ENCODE measurements at regions not wholly inside any gene's neighbourhood (a gene's known extent, or its start where the extent isn't known, plus 50 kb on each side); places are given as distances from the start of the nearest gene placed in this dataset.

GRCh38 chr2:72062336-72062735 is 85.3 kb downstream of the CYP26B1 start:
- no peak overlapping the region for H3K4me2 ChIP-seq
- no peaks in the 10 kb centered on the region for H3K27me3 ChIP-seq (ENCODE audit: insufficient read depth, low read depth)
- H3K9me3 ChIP-seq (ENCODE audit: insufficient read depth, low read depth): no peaks in the 10 kb centered on the region
- ChIA-PET CTCF (no interaction called here), POLR2A (ENCODE audit: unreplicated experiment) (no interaction called here)
- no peak overlapping the region for H3K27ac ChIP-seq
- no peak overlapping the region for H2AFZ ChIP-seq
- H3K4me1 ChIP-seq (replicated peaks; ENCODE audit: insufficient read depth): no peaks in the 10 kb centered on the region
- no peak for DNase-seq
- H3K9me2 ChIP-seq (ENCODE audit: insufficient read depth): no peaks in the 10 kb centered on the region
- intact Hi-C loops (cut with micrococcal nuclease; ENCODE audit: unreplicated experiment): no loop called here
- BruUV-seq (replicated peaks): no TSS peak
- no peaks in the 10 kb centered on the region for H3K36me3 ChIP-seq (ENCODE audit: low read depth)
- H4K20me1 ChIP-seq (ENCODE audit: insufficient read depth): no peaks in the 10 kb centered on the region
- H3K4me3 ChIP-seq: no peak overlapping the region
- no peaks in the 10 kb centered on the region for H3F3A ChIP-seq (ENCODE audit: insufficient read depth, low read depth)
- no peaks in the 10 kb centered on the region for H3K79me2 ChIP-seq (ENCODE audit: low read depth)
- TF ChIP-seq EZH2 (IDR thresholded peaks at IDR 0.05; ENCODE audit: low read depth) (no peak), CTCF (conservative IDR thresholded peaks at IDR 0.05) (no peak)

- no peaks in the 10 kb centered on the region for H3K27me3 ChIP-seq (ENCODE audit: insufficient read depth, low read depth)
- no peaks in the 10 kb centered on the region for H3K79me2 ChIP-seq (ENCODE audit: low read depth)
- intact Hi-C loops (cut with micrococcal nuclease; ENCODE audit: unreplicated experiment): no loop called here
- no peaks in the 10 kb centered on the region for H3K4me1 ChIP-seq (replicated peaks; ENCODE audit: insufficient read depth)
- TF ChIP-seq CTCF (conservative IDR thresholded peaks at IDR 0.05) (no peak), EZH2 (IDR thresholded peaks at IDR 0.05; ENCODE audit: low read depth) (no peak)
- CTCF ChIA-PET: no interaction called here
- H3K9me2 ChIP-seq (ENCODE audit: insufficient read depth): no peaks in the 10 kb centered on the region; the same call in 1 of the 2 replicates
- H3K27ac ChIP-seq: no peak overlapping the region
- H3K4me3 ChIP-seq: no peak overlapping the region
- no peaks in the 10 kb centered on the region for H3K9me3 ChIP-seq (ENCODE audit: insufficient read depth, low read depth)
- no peaks in the 10 kb centered on the region for H3F3A ChIP-seq (ENCODE audit: insufficient read depth, low read depth)
- no peak overlapping the region for H3K4me2 ChIP-seq
- POLR2A ChIA-PET (ENCODE audit: unreplicated experiment): no interaction called here
- no peaks in the 10 kb centered on the region for H3K36me3 ChIP-seq (ENCODE audit: low read depth)
- DNase-seq: no peak
- no peaks in the 10 kb centered on the region for H4K20me1 ChIP-seq (ENCODE audit: insufficient read depth)
- no TSS peak for BruUV-seq (replicated peaks)
- H2AFZ ChIP-seq: no peak overlapping the region
These were observed 90.4 kb downstream of the CYP26B1 start for GRCh38 chr2:72057308-72057707.

GRCh38 chr2:72051971-72052505 is 95.6 kb downstream of the CYP26B1 start:
- no peak overlapping the region for H3K4me2 ChIP-seq
- H3F3A ChIP-seq (ENCODE audit: insufficient read depth, low read depth): no peaks in the 10 kb centered on the region
- TF ChIP-seq CTCF (conservative IDR thresholded peaks at IDR 0.05) (no peak), EZH2 (IDR thresholded peaks at IDR 0.05; ENCODE audit: low read depth) (no peak)
- no peaks in the 10 kb centered on the region; the same call in 1 of the 2 replicates for H3K9me3 ChIP-seq (ENCODE audit: insufficient read depth, low read depth)
- H3K36me3 ChIP-seq (ENCODE audit: low read depth): no peaks in the 10 kb centered on the region
- ChIA-PET CTCF (interaction anchor here (0.7 kb wide), 1 partner anchor 390 kb away, joined by 12 read pairs; no protein-coding TSS in a partner anchor), POLR2A (ENCODE audit: unreplicated experiment) (no interaction called here)
- H3K27me3 ChIP-seq (ENCODE audit: insufficient read depth, low read depth): no peaks in the 10 kb centered on the region
- H3K27ac ChIP-seq: no peak overlapping the region
- H4K20me1 ChIP-seq (ENCODE audit: insufficient read depth): no peaks in the 10 kb centered on the region
- no peaks in the 10 kb centered on the region; the same call in 1 of the 2 replicates for H3K9me2 ChIP-seq (ENCODE audit: insufficient read depth)
- no peaks in the 10 kb centered on the region for H3K79me2 ChIP-seq (ENCODE audit: low read depth)
- no peaks in the 10 kb centered on the region for H3K4me1 ChIP-seq (replicated peaks; ENCODE audit: insufficient read depth)
- no peak overlapping the region for H2AFZ ChIP-seq
- intact Hi-C loops (cut with micrococcal nuclease; ENCODE audit: unreplicated experiment): no loop called here
- no peak for DNase-seq
- no peak overlapping the region for H3K4me3 ChIP-seq
- BruUV-seq (replicated peaks): no TSS peak

Measured in PC-9 (cell line).